HUDEP-2 (cell line): ENCODE measurements at regions not wholly inside any gene's neighbourhood (a gene's known extent, or its start where the extent isn't known, plus 50 kb on each side); places are given as distances from the start of the nearest gene placed in this dataset.
"Not testable (repeated sequence)": the region's sequence is repeated elsewhere in the genome, so short reads cannot be mapped to it uniquely, and the experiment has no call there.

ENCODE experiments used
- DNase-seq, 76 experiments: peaks; one replicate each; lab custom pipeline; 2025; ENCODE audit not compliant: unreplicated experiment in 76 of 76; lab: John Stamatoyannopoulos, UW

DNA sequence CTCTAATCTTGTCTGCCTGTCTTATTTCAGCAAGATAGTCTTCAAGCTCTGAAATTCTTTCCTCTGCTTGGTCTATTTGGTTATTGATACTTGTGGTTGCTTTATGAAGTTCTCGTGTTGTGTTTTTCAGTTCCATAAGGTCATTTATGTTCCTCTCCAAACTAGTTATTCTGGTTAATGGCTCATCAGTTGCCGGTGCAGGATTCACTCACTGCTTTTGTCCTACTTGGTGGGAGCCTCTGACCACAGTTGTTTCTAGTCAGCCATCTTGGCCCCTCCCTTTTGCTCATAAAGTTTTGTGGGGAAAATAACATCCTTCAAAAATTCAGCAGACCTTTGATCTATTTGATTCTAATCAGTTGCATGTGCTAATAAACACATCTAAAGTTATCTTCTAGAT is 158.6 kb upstream of the PARD3B start:
- no peak for DNase-seq

DNA sequence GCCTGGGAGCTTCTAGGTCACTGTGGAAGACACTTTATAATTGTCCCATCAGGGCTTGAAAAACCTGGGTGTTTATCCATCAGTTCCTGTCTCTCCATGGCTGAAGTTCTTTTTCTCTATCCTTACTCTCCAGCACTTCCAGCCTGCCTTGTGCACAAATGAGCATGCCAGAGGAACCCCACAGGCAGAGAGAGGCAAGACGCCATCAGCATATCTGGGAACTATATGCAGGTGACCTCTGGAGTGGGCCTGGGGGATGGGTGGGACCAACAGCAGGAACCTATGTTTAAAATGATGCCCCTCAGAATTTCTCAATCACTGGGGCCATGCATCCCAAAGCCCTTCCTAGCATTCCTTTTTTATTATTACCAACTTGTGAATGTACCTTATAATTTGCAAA is 156.2 kb upstream of the PARD3B start:
- no peak for DNase-seq

- no peak for DNase-seq
These were observed 155.4 kb upstream of the PARD3B start for GRCh38 chr2:204389856-204390255.

- DNase-seq = no peak
These were observed 149.7 kb upstream of the PARD3B start for GRCh38 chr2:204395539-204395938.

DNA sequence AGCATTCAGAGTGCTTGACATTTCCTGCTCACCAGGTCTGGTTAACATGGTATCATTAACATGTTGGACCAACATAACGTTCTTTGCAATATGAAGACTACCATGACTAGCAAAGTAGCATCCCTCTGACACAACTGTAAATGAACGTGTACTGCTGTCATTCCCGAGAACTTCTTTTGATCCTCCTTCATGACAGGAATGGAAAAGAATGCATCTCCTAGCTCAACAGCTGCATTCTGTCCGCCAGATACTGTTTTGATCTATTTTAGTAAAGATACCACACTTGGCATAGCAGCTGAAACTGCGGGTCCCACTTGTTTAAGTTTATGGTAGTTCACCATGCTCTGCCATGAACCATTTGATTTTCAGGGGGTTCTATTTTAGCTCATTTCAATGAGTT is 144.2 kb upstream of the PARD3B start:
- no peak for DNase-seq

GRCh38 chr2:204407204-204408014 is 137.9 kb upstream of the PARD3B start:
- peak in 1 of 76 experiments; percentile 14 for DNase-seq

- not testable (repeated sequence) for DNase-seq
These were observed 132.5 kb upstream of the PARD3B start for GRCh38 chr2:204412782-204413181.

GRCh38 chr2:204415406-204416181 is 129.7 kb upstream of the PARD3B start:
- no peak for DNase-seq

DNA sequence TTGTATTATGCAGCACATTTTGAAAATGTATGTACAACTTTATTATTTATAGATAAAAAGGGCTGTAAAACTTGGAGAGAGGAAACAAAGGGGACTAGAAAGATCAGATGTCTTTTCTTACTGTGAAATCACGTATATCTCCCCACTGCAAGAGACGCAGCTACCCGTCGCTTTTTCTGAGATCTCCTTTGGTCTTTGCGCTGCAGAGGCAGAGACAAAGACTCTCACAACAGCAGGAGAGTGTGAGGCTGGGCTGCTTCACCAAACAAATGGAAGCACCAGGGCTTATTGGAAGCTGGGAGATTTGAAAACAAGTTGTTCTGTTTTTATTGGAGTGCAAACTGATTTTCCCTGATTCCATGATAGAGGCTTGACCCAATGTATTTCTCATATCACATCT is 129.0 kb upstream of the PARD3B start:
- DNase-seq = no peak

- no peak for DNase-seq
These were observed 119.5 kb upstream of the PARD3B start for GRCh38 chr2:204425821-204426220.

- DNase-seq = no peak
These were observed 116.6 kb upstream of the PARD3B start for GRCh38 chr2:204428675-204429074.

DNA sequence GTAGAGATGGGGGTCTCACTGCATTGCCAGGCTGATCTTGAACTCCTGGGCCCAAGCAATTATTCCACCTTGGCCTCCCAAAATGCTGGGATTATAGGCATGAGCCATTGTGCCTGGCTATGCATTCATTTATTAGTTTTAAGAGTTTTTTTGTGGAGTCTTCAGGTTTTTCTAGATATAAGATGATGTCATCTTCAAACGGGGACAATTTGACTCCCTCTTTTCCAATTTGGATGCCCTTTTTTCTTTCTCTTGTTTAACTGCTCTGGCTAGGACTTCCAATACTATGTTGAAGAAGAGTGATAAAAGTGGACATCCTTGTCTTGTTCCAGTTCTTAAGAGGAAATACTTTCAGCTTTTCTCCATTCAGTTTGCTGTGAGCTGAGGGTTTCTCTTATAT is 113.7 kb upstream of the PARD3B start:
- DNase-seq = no peak

- DNase-seq = no peak
These were observed 113.1 kb upstream of the PARD3B start for GRCh38 chr2:204432196-204432595.

DNA sequence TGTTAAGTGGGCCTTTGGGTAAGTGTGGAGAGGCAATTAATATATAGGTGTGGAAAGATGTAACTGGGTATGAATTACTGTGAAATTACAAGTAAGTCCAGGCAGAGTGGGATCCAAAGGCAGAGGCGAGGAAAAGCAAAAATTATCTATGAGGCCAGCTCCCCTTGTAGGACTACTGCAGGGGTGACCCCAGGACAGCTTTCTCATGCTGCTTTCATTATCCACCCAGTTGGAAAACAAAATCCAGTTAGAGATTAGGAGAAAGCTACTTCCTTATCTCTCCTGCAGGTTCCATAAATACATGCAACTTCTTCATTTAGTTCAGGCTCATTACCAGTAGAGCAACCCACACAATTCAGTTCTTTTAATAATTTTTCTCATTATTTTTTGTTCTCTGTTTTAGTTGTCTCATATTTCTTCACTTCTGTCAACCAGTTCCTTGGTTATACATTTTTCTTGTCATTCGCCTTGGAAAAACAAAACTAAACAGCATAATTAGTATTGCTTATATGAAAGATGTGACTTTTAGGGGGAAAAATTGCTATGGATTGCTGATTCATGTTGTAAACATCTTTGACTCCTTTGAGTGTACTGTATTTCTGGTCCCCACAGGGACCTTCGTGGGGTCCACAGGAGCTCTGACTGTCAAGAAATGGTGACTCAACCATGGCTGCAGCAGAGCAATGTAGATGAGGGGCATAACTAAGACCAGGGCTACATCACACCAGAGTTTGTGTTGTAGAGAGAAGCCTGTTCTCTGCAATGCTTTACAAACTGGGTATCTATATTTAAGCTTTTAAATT is 110.4 kb upstream of the PARD3B start:
- no peak for DNase-seq

GRCh38 chr2:204436230-204436629 is 109.0 kb upstream of the PARD3B start:
- no peak for DNase-seq

DNA sequence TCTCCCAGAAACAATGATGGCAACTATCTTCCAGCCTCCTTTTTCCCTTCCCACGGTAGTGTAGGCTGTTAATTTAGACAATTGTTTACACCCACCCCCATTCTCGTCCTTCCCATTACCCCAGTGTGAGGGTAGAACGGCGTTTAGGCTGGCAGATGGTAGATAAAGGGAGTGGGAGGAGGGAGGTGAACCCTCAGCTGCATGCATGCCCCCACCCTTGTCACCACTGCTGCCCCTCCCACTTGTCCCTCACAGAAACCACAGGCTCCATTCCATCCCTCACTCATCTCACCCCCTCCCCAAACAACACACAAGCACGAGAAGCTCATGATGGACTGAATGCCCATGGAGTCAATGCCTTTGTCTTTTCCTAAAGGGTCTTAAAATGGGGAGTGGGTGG is 107.9 kb upstream of the PARD3B start:
- no peak for DNase-seq

DNA sequence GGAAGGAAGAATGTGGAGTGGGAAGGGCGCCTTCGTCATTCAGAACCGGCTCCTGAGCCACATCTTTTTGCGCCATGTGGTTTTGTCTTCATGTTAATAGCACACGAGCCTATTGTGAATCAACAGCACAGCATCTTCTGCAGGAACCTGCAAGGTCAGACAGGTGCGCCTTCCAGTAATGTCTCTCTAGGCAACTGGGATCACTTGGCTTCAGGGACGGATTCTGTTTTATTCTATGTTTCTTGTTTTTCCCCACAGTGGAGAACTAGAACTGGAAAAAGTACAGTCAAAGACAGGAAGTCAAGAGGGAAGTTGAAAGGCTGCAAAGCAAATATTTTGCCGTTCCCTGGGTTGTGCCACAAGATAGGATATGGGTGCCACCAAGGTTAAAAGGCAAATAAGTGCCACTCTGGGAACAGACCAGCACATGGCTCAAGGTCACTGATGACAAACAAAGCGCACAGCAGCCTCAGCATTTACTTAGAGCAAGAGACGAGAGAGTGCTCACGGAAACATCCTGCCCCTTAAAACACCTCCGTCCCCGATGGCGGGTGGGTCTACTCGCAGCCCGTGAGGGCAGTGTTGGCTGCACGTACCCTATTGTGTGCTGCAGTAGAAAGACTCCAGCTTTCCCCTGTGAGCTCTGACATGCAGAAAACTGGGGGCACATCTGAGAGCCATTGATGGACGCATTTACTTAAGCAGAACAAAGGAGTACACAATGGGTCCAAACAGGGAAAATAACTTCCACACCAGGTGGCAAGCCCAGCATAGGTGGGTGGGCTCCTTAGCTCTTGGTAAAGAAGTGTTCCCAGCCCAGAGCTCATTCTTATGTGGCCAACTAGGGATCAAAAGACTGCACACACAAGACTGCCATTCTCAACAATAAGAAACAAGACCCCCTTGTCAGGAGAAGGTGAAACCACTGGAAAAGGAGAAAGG is 107.2 kb upstream of the PARD3B start:
- no peak for DNase-seq

- no peak for DNase-seq
These were observed 104.0 kb upstream of the PARD3B start for GRCh38 chr2:204441316-204441715.

GRCh38 chr2:204445149-204445548 is 100.1 kb upstream of the PARD3B start:
- no peak for DNase-seq

- DNase-seq = no peak
These were observed 97.6 kb upstream of the PARD3B start for GRCh38 chr2:204447722-204448121.
